OCI-LY7 (cell line): ENCODE measurements at regions not wholly inside any gene's neighbourhood (a gene's known extent, or its start where the extent isn't known, plus 50 kb on each side); places are given as distances from the start of the nearest gene placed in this dataset.

Experiments used
- EZH2phosphoT487 ChIP-seq: fragments of 200-600 bp; sonication (generic); IDR thresholded peaks from 2 replicates; pipeline ENCODE4 v1.6.1; 2018; ENCODE audit warnings: low read depth, borderline replicate concordance, mild to moderate bottlenecking, mixed run types, antibody characterized with exemption, low read length, moderate library complexity, mixed read lengths
- TF ChIP-seq, protein P1 (sequence below): fragments of 200-600 bp; sonication (generic); conservative IDR thresholded peaks from 2 replicates; pipeline ENCODE4 v1.5.1; 2014; ENCODE audit warnings: mild to moderate bottlenecking, antibody characterized with exemption, low read length, moderate library complexity, mixed read lengths

GRCh38 chr4:58941286-58941685 is 1831.1 kb upstream of the IGFBP7 start:
- TF ChIP-seq, protein P1, sequence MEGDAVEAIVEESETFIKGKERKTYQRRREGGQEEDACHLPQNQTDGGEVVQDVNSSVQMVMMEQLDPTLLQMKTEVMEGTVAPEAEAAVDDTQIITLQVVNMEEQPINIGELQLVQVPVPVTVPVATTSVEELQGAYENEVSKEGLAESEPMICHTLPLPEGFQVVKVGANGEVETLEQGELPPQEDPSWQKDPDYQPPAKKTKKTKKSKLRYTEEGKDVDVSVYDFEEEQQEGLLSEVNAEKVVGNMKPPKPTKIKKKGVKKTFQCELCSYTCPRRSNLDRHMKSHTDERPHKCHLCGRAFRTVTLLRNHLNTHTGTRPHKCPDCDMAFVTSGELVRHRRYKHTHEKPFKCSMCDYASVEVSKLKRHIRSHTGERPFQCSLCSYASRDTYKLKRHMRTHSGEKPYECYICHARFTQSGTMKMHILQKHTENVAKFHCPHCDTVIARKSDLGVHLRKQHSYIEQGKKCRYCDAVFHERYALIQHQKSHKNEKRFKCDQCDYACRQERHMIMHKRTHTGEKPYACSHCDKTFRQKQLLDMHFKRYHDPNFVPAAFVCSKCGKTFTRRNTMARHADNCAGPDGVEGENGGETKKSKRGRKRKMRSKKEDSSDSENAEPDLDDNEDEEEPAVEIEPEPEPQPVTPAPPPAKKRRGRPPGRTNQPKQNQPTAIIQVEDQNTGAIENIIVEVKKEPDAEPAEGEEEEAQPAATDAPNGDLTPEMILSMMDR = no peak
- no peak for TF ChIP-seq EZH2phosphoT487
